ENCODE measurements at regions not wholly inside any gene's neighbourhood (a gene's known extent, or its start where the extent isn't known, plus 50 kb on each side); places are given as distances from the start of the nearest gene placed in this dataset.

GRCh38 chr19:34852669-34853068 is 74.0 kb upstream of the ZNF30 start:
- no peak for DNase-seq (ENCODE audit: low spot score in 2 of 2)
- Histone ChIP-seq H3K36me3 (no peaks in the 10 kb centered on the region), H3K27me3 (no peaks in the 10 kb centered on the region), H3K4me1 (no peaks in the 10 kb centered on the region), H3K9me3 (no peaks in the 10 kb centered on the region), H3K4me3 (no peak overlapping the region), H3K27ac (no peak overlapping the region)
- no peak for TF ChIP-seq POLR2A (IDR thresholded peaks at IDR 0.05)
- no peak for TF ChIP-seq CTCF (IDR thresholded peaks at IDR 0.05)
- TF ChIP-seq POLR2AphosphoS5 (IDR thresholded peaks at IDR 0.05): no peak
- intact Hi-C loops (cut with DNase I; ENCODE audit: low total_unique reads): no loop called here

GRCh38 chr19:34851277-34851804 is 75.4 kb upstream of the ZNF30 start:
- no peaks in the 10 kb centered on the region for H3K27me3 ChIP-seq
- H3K27ac ChIP-seq: no peak overlapping the region
- no peak overlapping the region for H3K4me3 ChIP-seq
- intact Hi-C loops (cut with DNase I; ENCODE audit: low total_unique reads): no loop called here
- H3K4me1 ChIP-seq: no peaks in the 10 kb centered on the region
- H3K36me3 ChIP-seq: no peaks in the 10 kb centered on the region
- DNase-seq (ENCODE audit: low spot score in 2 of 2): no peak
- TF ChIP-seq POLR2AphosphoS5 (IDR thresholded peaks at IDR 0.05): no peak
- no peak for TF ChIP-seq POLR2A (IDR thresholded peaks at IDR 0.05)
- TF ChIP-seq CTCF (IDR thresholded peaks at IDR 0.05): no peak
- H3K9me3 ChIP-seq: no peaks in the 10 kb centered on the region

DNA sequence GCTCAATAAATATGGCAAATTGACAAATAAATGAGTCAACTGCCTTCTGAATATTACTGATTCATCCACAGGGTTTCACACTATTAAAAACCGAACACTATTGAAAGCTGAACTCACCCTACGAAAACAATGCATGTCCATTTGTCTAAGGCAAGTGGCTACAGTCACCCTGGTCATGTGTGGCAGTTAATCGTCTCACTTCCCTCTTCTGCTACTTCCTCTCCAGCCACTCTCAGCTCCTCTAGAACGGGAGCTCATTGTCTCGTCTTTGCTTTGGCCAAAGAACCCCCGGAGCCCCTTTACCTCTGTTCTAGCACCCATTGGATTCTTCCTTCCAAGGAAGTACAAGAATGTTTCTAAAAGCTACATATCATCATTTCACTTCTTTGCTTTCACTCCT is 74.4 kb upstream of the ZNF599 start:
- Histone ChIP-seq H3K4me3 (no peak overlapping the region), H3K4me1 (no peaks in the 10 kb centered on the region), H3K27ac (no peak overlapping the region), H3K36me3 (no peaks in the 10 kb centered on the region), H3K9me3 (no peaks in the 10 kb centered on the region), H3K27me3 (no peaks in the 10 kb centered on the region)
- DNase-seq (ENCODE audit: low spot score in 2 of 2): no peak
- intact Hi-C loops (cut with DNase I; ENCODE audit: low total_unique reads): no loop called here
- no peak for TF ChIP-seq POLR2AphosphoS5 (IDR thresholded peaks at IDR 0.05)
- no peak for TF ChIP-seq POLR2A (IDR thresholded peaks at IDR 0.05)

- H3K36me3 ChIP-seq: no peaks in the 10 kb centered on the region
- intact Hi-C loops (cut with DNase I; ENCODE audit: low total_unique reads): no loop called here
- TF ChIP-seq POLR2AphosphoS5 (IDR thresholded peaks at IDR 0.05) (no peak), CTCF (IDR thresholded peaks at IDR 0.05) (no peak), POLR2A (IDR thresholded peaks at IDR 0.05) (no peak)
- H3K27me3 ChIP-seq: no peaks in the 10 kb centered on the region
- no peak overlapping the region for H3K27ac ChIP-seq
- no peaks in the 10 kb centered on the region for H3K9me3 ChIP-seq
- no peak for DNase-seq (ENCODE audit: low spot score in 2 of 2)
- no peaks in the 10 kb centered on the region for H3K4me1 ChIP-seq
- H3K4me3 ChIP-seq: no peak overlapping the region
Observed at GRCh38 chr19:34844277-34844676, 71.3 kb upstream of the ZNF599 start.

DNA sequence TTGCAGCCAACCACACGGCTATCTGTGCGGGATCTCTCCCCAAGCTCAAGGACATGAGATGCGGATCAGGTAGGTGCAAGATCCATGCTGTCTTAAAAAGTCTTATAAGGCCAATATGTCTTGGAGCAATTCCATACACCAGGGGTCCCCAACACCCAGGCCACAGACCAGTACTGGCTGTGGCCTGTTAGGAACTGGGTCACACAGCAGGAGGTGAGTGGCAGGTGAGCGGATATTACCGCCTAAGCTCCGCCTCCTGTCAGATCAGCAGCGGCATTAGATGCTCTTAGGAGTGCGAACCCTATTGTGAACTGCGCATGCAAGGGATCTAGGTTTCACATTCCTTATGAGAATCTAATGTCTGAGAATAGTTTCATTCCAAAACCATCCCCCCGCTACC is 68.8 kb upstream of the ZNF599 start:
- Histone ChIP-seq H3K4me1 (no peaks in the 10 kb centered on the region), H3K9me3 (no peaks in the 10 kb centered on the region), H3K36me3 (no peaks in the 10 kb centered on the region), H3K27me3 (peaks cover 0 to 3% of the 10 kb centered on the region in 2 donors), H3K4me3 (no peak overlapping the region), H3K27ac (no peak overlapping the region)
- TF ChIP-seq POLR2A (IDR thresholded peaks at IDR 0.05) (no peak), POLR2AphosphoS5 (IDR thresholded peaks at IDR 0.05) (no peak), CTCF (IDR thresholded peaks at IDR 0.05) (no peak)
- DNase-seq (ENCODE audit: low spot score in 2 of 2): no peak
- intact Hi-C loops (cut with DNase I; ENCODE audit: low total_unique reads): no loop called here

Measured in breast epithelium (tissue), 4 donors.